ENCODE measurements at regions not wholly inside any gene's neighbourhood (a gene's known extent, or its start where the extent isn't known, plus 50 kb on each side); places are given as distances from the start of the nearest gene placed in this dataset.

DNA sequence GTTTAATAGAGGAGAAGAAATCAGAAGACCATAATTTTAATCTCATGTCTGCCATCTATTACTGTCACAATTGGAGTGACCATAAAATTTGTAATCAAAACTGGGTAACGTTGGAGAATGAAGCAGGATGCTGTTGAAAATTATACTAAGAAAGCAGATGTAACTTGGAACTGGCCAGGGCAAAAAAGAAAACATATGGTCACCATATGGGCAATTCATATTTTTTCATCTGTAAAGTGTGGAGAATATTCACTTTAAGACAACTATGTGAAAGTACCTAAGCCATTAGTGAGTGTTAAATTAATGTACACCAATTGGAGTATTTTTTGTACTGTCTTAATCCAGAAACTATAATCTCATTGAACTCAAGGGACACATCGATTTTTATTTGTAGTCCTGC, 1008.0 kb downstream of the GLUD2 start:
- TF ChIP-seq CTCF (IDR thresholded peaks at IDR 0.05; ENCODE audit: low read depth, low read length): no peak
- no peak overlapping the region for H3K4me3 ChIP-seq (ENCODE audit: low read depth, low read length)
- no peak for DNase-seq (ENCODE audit: low read depth)

DNA sequence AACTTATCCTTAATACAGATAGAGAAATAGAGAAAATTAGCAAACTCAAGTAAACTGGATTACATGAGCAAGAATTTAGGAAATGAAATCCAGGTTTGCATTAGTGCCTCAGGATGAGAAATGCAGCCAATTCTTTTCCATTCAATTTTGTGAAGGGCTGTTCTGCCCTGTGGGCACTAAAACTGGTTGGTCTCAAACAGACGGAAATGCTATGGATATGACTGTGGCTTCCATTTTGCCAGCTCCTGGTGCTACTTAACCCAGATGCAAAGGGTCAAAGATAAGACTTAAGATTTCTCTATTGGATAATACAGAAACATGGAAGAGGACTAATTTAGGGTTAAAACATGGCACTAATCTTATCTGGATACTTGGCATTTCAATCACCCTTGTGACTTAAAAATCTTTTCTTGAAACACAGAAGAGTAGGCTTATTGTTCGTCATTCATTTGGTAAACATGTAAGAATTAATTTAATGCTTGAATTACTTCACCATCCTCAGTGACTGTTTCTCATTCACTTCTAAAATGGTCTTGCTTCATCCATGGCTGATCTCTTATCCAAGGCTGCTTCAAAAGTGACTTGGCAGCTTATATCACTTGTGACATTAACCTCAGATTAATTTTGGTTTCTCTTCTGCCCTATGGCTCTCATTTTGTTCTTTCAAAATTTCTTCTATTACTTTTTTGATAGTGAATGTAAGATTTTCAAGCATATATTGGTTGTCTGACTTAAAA, 1008.7 kb downstream of the GLUD2 start:
- DNase-seq (ENCODE audit: low read depth): no peak
- TF ChIP-seq MYC (IDR thresholded peaks at IDR 0.05; ENCODE audit: low read depth, low read length) (no peak), POLR2A (IDR thresholded peaks at IDR 0.05; ENCODE audit: extremely low read depth, insufficient read length) (no peak), CTCF (IDR thresholded peaks at IDR 0.05; ENCODE audit: low read depth, low read length) (no peak)
- TF ChIP-seq, protein P1, sequence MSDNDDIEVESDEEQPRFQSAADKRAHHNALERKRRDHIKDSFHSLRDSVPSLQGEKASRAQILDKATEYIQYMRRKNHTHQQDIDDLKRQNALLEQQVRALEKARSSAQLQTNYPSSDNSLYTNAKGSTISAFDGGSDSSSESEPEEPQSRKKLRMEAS (IDR thresholded peaks at IDR 0.05; ENCODE audit: low read depth, low read length): no peak
- no peak overlapping the region for H3K4me3 ChIP-seq (ENCODE audit: low read depth, low read length)

GRCh38 chrX:122076241-122076640, 1028.8 kb downstream of the GLUD2 start:
- no peak for DNase-seq (ENCODE audit: low read depth)
- no peak for TF ChIP-seq POLR2A (IDR thresholded peaks at IDR 0.05; ENCODE audit: extremely low read depth, insufficient read length)
- no peak for TF ChIP-seq CTCF (IDR thresholded peaks at IDR 0.05; ENCODE audit: low read depth, low read length)
- TF ChIP-seq MYC (IDR thresholded peaks at IDR 0.05; ENCODE audit: low read depth, low read length): no peak
- TF ChIP-seq, protein P1 (IDR thresholded peaks at IDR 0.05; ENCODE audit: low read depth, low read length): no peak
- H3K4me3 ChIP-seq (ENCODE audit: low read depth, low read length): no peak overlapping the region

DNA sequence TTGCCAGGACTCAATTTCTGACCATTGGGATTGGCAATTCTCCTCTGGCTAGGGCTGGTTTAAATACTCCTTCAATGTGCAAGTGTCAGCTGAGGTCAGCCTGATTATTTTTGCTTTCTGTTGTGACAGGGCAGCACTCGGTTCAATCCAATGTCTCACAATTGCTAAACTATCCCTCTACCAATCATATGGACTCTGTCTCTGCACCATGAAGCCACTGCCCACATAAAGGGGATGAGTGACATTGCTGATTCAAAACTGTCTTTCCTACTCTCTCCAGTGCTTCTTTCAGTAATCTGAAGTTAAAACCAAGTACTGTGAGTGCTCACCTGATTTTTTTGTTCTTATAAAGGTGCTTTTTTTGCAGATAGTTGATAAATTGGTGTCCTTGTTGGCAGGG, 1030.7 kb downstream of the GLUD2 start:
- TF ChIP-seq, protein P1 (IDR thresholded peaks at IDR 0.05; ENCODE audit: low read depth, low read length): no peak
- TF ChIP-seq MYC (IDR thresholded peaks at IDR 0.05; ENCODE audit: low read depth, low read length) (no peak), CTCF (IDR thresholded peaks at IDR 0.05; ENCODE audit: low read depth, low read length) (no peak), POLR2A (IDR thresholded peaks at IDR 0.05; ENCODE audit: extremely low read depth, insufficient read length) (no peak)
- DNase-seq (ENCODE audit: low read depth): no peak
- no peak overlapping the region for H3K4me3 ChIP-seq (ENCODE audit: low read depth, low read length)

GRCh38 chrX:122087341-122087740, 1039.9 kb downstream of the GLUD2 start:
- TF ChIP-seq, protein P1 (IDR thresholded peaks at IDR 0.05; ENCODE audit: low read depth, low read length): no peak
- TF ChIP-seq CTCF (IDR thresholded peaks at IDR 0.05; ENCODE audit: low read depth, low read length) (no peak), POLR2A (IDR thresholded peaks at IDR 0.05; ENCODE audit: extremely low read depth, insufficient read length) (no peak), MYC (IDR thresholded peaks at IDR 0.05; ENCODE audit: low read depth, low read length) (no peak)
- no peak overlapping the region for H3K4me3 ChIP-seq (ENCODE audit: low read depth, low read length)
- no peak for DNase-seq (ENCODE audit: low read depth)

DNA sequence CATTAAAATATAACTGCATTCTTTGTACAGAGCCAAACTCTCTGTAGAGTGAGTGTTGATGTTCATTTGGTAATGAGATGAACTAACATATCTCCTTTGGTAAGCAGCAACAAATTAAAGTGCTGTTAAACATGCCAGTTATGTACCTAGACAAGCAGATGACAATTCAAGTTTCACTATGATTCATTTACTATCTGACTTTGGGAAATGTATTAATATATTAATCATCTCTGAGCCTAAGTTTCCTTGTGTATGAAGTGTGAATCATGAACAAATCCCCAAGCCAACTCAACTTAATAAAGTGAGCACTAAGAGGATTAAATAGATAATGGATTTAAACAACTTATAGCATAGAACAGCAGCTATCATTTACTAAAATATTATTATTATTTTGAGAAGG, 1044.2 kb downstream of the GLUD2 start:
- TF ChIP-seq MYC (IDR thresholded peaks at IDR 0.05; ENCODE audit: low read depth, low read length) (no peak), CTCF (IDR thresholded peaks at IDR 0.05; ENCODE audit: low read depth, low read length) (no peak), POLR2A (IDR thresholded peaks at IDR 0.05; ENCODE audit: extremely low read depth, insufficient read length) (no peak)
- TF ChIP-seq, protein P1 (IDR thresholded peaks at IDR 0.05; ENCODE audit: low read depth, low read length): no peak
- H3K4me3 ChIP-seq (ENCODE audit: low read depth, low read length): no peak overlapping the region
- no peak for DNase-seq (ENCODE audit: low read depth)

Measured in NB4 (cell line).